H9 (cell line): ENCODE measurements at regions not wholly inside any gene's neighbourhood (a gene's known extent, or its start where the extent isn't known, plus 50 kb on each side); places are given as distances from the start of the nearest gene placed in this dataset.

Experiments used
- DNase-seq: peaks from one replicate; pipeline ENCODE4 v3.0.0-alpha.2; 2017
- H2AFZ ChIP-seq: one replicate; pipeline ENCODE4 v1.6.1; 2013; ENCODE audit warnings: mild to moderate bottlenecking, low read length, control low read depth, moderate library complexity
- H2AK5ac ChIP-seq: 2 replicates; pipeline ENCODE4 v1.6.1; 2013; ENCODE audit warnings: low read length, control low read depth, mixed read lengths; ENCODE audit not compliant: insufficient read length
- H2BK120ac ChIP-seq: one replicate; pipeline ENCODE4 v1.6.1; 2013; ENCODE audit warnings: low read depth, mild to moderate bottlenecking, low read length, control low read depth, inconsistent platforms; ENCODE audit not compliant: poor library complexity, severe bottlenecking
- H2BK12ac ChIP-seq: 2 replicates; pipeline ENCODE4 v1.6.1; 2013; ENCODE audit warnings: low read length, control low read depth, mixed read lengths, low read depth; ENCODE audit not compliant: insufficient read length
- H2BK15ac ChIP-seq: 2 replicates; pipeline ENCODE4 v1.6.1; 2013; ENCODE audit warnings: low read depth, low read length, control low read depth
- H2BK20ac ChIP-seq: one replicate; pipeline ENCODE4 v1.6.1; 2013; ENCODE audit warnings: low read depth, mild to moderate bottlenecking, low read length, control low read depth, inconsistent platforms; ENCODE audit not compliant: poor library complexity, severe bottlenecking
- H2BK5ac ChIP-seq: 2 replicates; pipeline ENCODE4 v1.6.1; 2013; ENCODE audit warnings: low read length, control low read depth, mixed read lengths; ENCODE audit not compliant: insufficient read length
- H3K14ac ChIP-seq: 2 replicates; pipeline ENCODE4 v1.6.1; 2013; ENCODE audit warnings: low read length, control low read depth; ENCODE audit not compliant: insufficient read depth
- H3K18ac ChIP-seq: 2 replicates; pipeline ENCODE4 v1.6.1; 2013; ENCODE audit warnings: low read depth, mild to moderate bottlenecking, mixed read lengths, low read length, control low read depth; ENCODE audit not compliant: insufficient read length
- H3K23ac ChIP-seq: 2 replicates; pipeline ENCODE4 v1.6.1; 2013; ENCODE audit warnings: low read length, control low read depth, mixed read lengths, low read depth; ENCODE audit not compliant: insufficient read length
- H3K23me2 ChIP-seq: 2 replicates; pipeline ENCODE4 v1.6.1; 2013; ENCODE audit warnings: low read depth, mild to moderate bottlenecking, mixed read lengths, low read length, control low read depth; ENCODE audit not compliant: insufficient read length, poor library complexity, severe bottlenecking
- H3K27ac ChIP-seq: 2 replicates; pipeline ENCODE4 v1.5.1; 2013; ENCODE audit warnings: low read length, control low read depth, mixed read lengths, low read depth; ENCODE audit not compliant: insufficient read length
- H3K27me3 ChIP-seq: 2 replicates; pipeline ENCODE4 v1.6.1; 2013; ENCODE audit warnings: low read length, control low read depth, inconsistent platforms; ENCODE audit not compliant: insufficient read depth
- H3K4ac ChIP-seq: 2 replicates; pipeline ENCODE4 v1.6.1; 2013; ENCODE audit warnings: low read depth, mild to moderate bottlenecking, control low read depth, inconsistent platforms, low read length, moderate library complexity
- H3K4me1 ChIP-seq: 2 replicates; pipeline ENCODE4 v1.6.1; 2013; ENCODE audit warnings: low read length, control low read depth, inconsistent platforms; ENCODE audit not compliant: insufficient read depth
- H3K4me2 ChIP-seq: 2 replicates; pipeline ENCODE4 v1.6.1; 2013; ENCODE audit warnings: low read length, control low read depth, mixed read lengths; ENCODE audit not compliant: insufficient read length, insufficient read depth
- H3K56ac ChIP-seq: 2 replicates; pipeline ENCODE4 v1.6.1; 2013; ENCODE audit warnings: low read depth, mild to moderate bottlenecking, mixed read lengths, low read length, control low read depth; ENCODE audit not compliant: insufficient read length
- H3K79me1 ChIP-seq: 2 replicates; pipeline ENCODE4 v1.6.1; 2013; ENCODE audit warnings: low read depth, mild to moderate bottlenecking, moderate library complexity, low read length, control low read depth, inconsistent platforms; ENCODE audit not compliant: insufficient read depth, poor library complexity, severe bottlenecking
- H3K79me2 ChIP-seq: 2 replicates; pipeline ENCODE4 v1.6.1; 2013; ENCODE audit warnings: low read length, control low read depth, inconsistent platforms; ENCODE audit not compliant: insufficient read depth
- H3K9ac ChIP-seq: 2 replicates; pipeline ENCODE4 v1.6.1; 2013; ENCODE audit warnings: low read length, control low read depth, mixed read lengths; ENCODE audit not compliant: insufficient read length; ENCODE audit errors: extremely low read depth
- H3K9me3 ChIP-seq: one replicate; pipeline ENCODE4 v1.6.1; 2013; ENCODE audit warnings: low read depth, low read length, inconsistent platforms; ENCODE audit not compliant: control insufficient read depth
- H3T11ph ChIP-seq: one replicate; pipeline ENCODE4 v1.6.1; 2013; ENCODE audit warnings: mild to moderate bottlenecking, low read length, control low read depth, inconsistent platforms
- H4K20me1 ChIP-seq: one replicate; pipeline ENCODE4 v1.6.1; 2013; ENCODE audit not compliant: control insufficient read depth, insufficient read length, insufficient read depth
- H4K5ac ChIP-seq: 2 replicates; pipeline ENCODE4 v1.6.1; 2013; ENCODE audit warnings: low read depth, mild to moderate bottlenecking, mixed read lengths, low read length, control low read depth; ENCODE audit not compliant: insufficient read length
- H4K8ac ChIP-seq: replicated peaks from 2 replicates; pipeline ENCODE4 v1.6.1; 2013; ENCODE audit warnings: low read length, control low read depth, mixed read lengths, low read depth; ENCODE audit not compliant: insufficient read length
- H4K91ac ChIP-seq: 2 replicates; pipeline ENCODE4 v1.6.1; 2013; ENCODE audit warnings: low read depth, mild to moderate bottlenecking, moderate library complexity, mixed read lengths, low read length, control low read depth; ENCODE audit not compliant: insufficient read length
- H3K27ac Mint-ChIP-seq, 3 experiments: 2 replicates in 2 of 3; 3 replicates in 1 of 3; pipeline ENCODE4 v1.8.0; 2020 to 2021; ENCODE audit warnings: mixed read lengths in 3 of 3, mild to moderate bottlenecking in 1 of 3, moderate library complexity in 1 of 3
- H3K27me3 Mint-ChIP-seq: 2 replicates; pipeline ENCODE4 v1.8.0; 2021; ENCODE audit warnings: low read depth, mild to moderate bottlenecking, moderate library complexity, mixed read lengths
- H3K36me3 Mint-ChIP-seq, 3 experiments: 2 replicates in 2 of 3; 3 replicates in 1 of 3; pipeline ENCODE4 v1.8.0; 2020 to 2021; ENCODE audit warnings: low read depth in 3 of 3, mixed read lengths in 3 of 3; ENCODE audit not compliant: insufficient read depth in 1 of 3
- H3K4me1 Mint-ChIP-seq, 2 experiments: 2 replicates each; pipeline ENCODE4 v1.8.0; 2020; ENCODE audit warnings: mixed read lengths in 2 of 2
- H3K4me3 Mint-ChIP-seq, 2 experiments: 2 replicates in 1 of 2; 3 replicates in 1 of 2; pipeline ENCODE4 v1.8.0; 2020 to 2021; ENCODE audit warnings: mild to moderate bottlenecking in 2 of 2, mixed read lengths in 2 of 2, moderate library complexity in 1 of 2
- H3K9me3 Mint-ChIP-seq, 2 experiments: 2 replicates in 1 of 2; 3 replicates in 1 of 2; pipeline ENCODE4 v1.8.0; 2020; ENCODE audit warnings: mild to moderate bottlenecking in 2 of 2, mixed read lengths in 2 of 2, moderate library complexity in 1 of 2
- WGBS: extraction: QIAGEN DNeasy Blood & Tissue Kit; methylation state at CpG from one replicate; pipeline ENCODE4 v1.1.7; 2013; ENCODE audit warnings: missing lambda C conversion rate, low lambda C conversion rate, mixed read lengths; ENCODE audit not compliant: insufficient read length; ENCODE audit errors: extremely low coverage; 5-methylcytosine and 5-hydroxymethylcytosine counted together
- TF ChIP-seq, protein P1 (sequence below): fragments of 200-600 bp; sonication (generic); conservative IDR thresholded peaks from 3 replicates; pipeline ENCODE4 v1.8.0; 2021; ENCODE audit warnings: antibody characterized with exemption, mild to moderate bottlenecking

- Histone ChIP-seq H4K8ac (no peak overlapping the region), H3K56ac (no peak overlapping the region), H3K4me2 (no peak overlapping the region), H3K27me3 (no peaks in the 10 kb centered on the region), H2BK120ac (no peak overlapping the region), H3K18ac (no peak overlapping the region), H4K20me1 (no peaks in the 10 kb centered on the region), H3K9me3 (no peaks in the 10 kb centered on the region), H3K79me1 (no peaks in the 10 kb centered on the region), H3K79me2 (no peaks in the 10 kb centered on the region), H3K4me1 (no peaks in the 10 kb centered on the region), H2BK5ac (no peak overlapping the region), H2AK5ac (no peak overlapping the region), H3K9ac (no peak overlapping the region), H2BK15ac (no peak overlapping the region), H3K23me2 (no peaks in the 10 kb centered on the region), H3K23ac (no peak overlapping the region), H3K27ac (no peak overlapping the region), H3K14ac (no peak overlapping the region), H2AFZ (no peak overlapping the region), H2BK20ac (no peak overlapping the region), H3T11ph (no peak overlapping the region), H3K4ac (no peak overlapping the region), H4K5ac (no peak overlapping the region), H2BK12ac (no peak overlapping the region), H4K91ac (no peak overlapping the region)
- H3K36me3 Mint-ChIP-seq, result no peaks in the 10 kb centered on the region
- H3K27me3 Mint-ChIP-seq, result peaks cover 4% of the 10 kb centered on the region
- TF ChIP-seq, protein P1, sequence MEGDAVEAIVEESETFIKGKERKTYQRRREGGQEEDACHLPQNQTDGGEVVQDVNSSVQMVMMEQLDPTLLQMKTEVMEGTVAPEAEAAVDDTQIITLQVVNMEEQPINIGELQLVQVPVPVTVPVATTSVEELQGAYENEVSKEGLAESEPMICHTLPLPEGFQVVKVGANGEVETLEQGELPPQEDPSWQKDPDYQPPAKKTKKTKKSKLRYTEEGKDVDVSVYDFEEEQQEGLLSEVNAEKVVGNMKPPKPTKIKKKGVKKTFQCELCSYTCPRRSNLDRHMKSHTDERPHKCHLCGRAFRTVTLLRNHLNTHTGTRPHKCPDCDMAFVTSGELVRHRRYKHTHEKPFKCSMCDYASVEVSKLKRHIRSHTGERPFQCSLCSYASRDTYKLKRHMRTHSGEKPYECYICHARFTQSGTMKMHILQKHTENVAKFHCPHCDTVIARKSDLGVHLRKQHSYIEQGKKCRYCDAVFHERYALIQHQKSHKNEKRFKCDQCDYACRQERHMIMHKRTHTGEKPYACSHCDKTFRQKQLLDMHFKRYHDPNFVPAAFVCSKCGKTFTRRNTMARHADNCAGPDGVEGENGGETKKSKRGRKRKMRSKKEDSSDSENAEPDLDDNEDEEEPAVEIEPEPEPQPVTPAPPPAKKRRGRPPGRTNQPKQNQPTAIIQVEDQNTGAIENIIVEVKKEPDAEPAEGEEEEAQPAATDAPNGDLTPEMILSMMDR, result no peak
- WGBS, result no CpG with 5 or more reads among the region's 3 CpGs
- no peak overlapping the region for H3K27ac Mint-ChIP-seq
- H3K4me1 Mint-ChIP-seq, result peaks cover 14 to 15% of the 10 kb centered on the region in 2 experiments
- H3K4me3 Mint-ChIP-seq, result no peak overlapping the region
- DNase-seq, result no peak
- H3K9me3 Mint-ChIP-seq, result no peaks in the 10 kb centered on the region
Measured at GRCh38 chr2:44826601-44827000, 114.9 kb upstream of the SIX3 start.
